SK-N-SH (cell line): ENCODE measurements at regions not wholly inside any gene's neighbourhood (a gene's known extent, or its start where the extent isn't known, plus 50 kb on each side); places are given as distances from the start of the nearest gene placed in this dataset.

Experiments
- CTCF ChIA-PET: fragments of 300-600, 350-600 bp; formaldehyde crosslinking; extraction: SDS; loops from one replicate; lab custom pipeline; 2021; lab: Yijun Ruan, JAX
- POLR2A ChIA-PET: fragments of 350-600 bp; sonication (Branson Sonifier 250); formaldehyde crosslinking; extraction: SDS; loops from one replicate; lab custom pipeline; 2020; ENCODE audit warnings: antibody characterized with exemption, inconsistent platforms; lab: Yijun Ruan, JAX
- DNase-seq: peaks from one replicate; pipeline ENCODE4 v3.0.0; 2012
- H2AFZ ChIP-seq: fragments of 200-600 bp; sonication (generic); 2 replicates; pipeline ENCODE4 v1.8.1; 2016; ENCODE audit warnings: antibody characterized with exemption, mild to moderate bottlenecking, low read depth
- H3F3A ChIP-seq: fragments of 200-600 bp; sonication (generic); replicated peaks from 2 replicates; pipeline ENCODE3; 2016; ENCODE audit warnings: antibody characterized with exemption, mild to moderate bottlenecking; ENCODE audit not compliant: insufficient read depth
- H3K27ac ChIP-seq, 2 experiments: fragments of 200-500 bp in 1 of 2; fragments of 200-600 bp in 1 of 2; sonication (Bioruptor generic) in 1 of 2; sonication (generic), shearing (Covaris generic) in 1 of 2; 2 replicates each; pipeline versions ENCODE4 v1.5.1 to v1.6.1; 2014 to 2016; ENCODE audit warnings: low read depth in 2 of 2, inconsistent platforms in 1 of 2, low read length in 1 of 2, mild to moderate bottlenecking in 1 of 2, mixed read lengths in 1 of 2
- H3K27me3 ChIP-seq: fragments of 200-600 bp; sonication (generic), shearing (Covaris generic); 2 replicates; pipeline ENCODE4 v1.6.1; 2016; ENCODE audit warnings: mixed run types; ENCODE audit not compliant: insufficient read depth
- H3K36me3 ChIP-seq, 2 experiments: fragments of 200-500 bp in 1 of 2; fragments of 200-600 bp in 1 of 2; sonication (Bioruptor generic) in 1 of 2; sonication (generic) in 1 of 2; replicated peaks in 1 of 2; 2 replicates each; pipeline versions ENCODE3 to v1.5.1; 2014 to 2016; ENCODE audit warnings: low read length in 1 of 2, mild to moderate bottlenecking in 1 of 2; ENCODE audit not compliant: insufficient read depth in 2 of 2, control insufficient read depth in 1 of 2
- H3K4me1 ChIP-seq, 2 experiments: fragments of 200-500 bp in 1 of 2; fragments of 200-600 bp in 1 of 2; sonication (Bioruptor generic) in 1 of 2; sonication (generic), shearing (Covaris generic) in 1 of 2; 2 replicates each; pipeline versions ENCODE4 v1.5.1 to v1.6.1; 2014 to 2016; ENCODE audit warnings: low read depth in 1 of 2, low read length in 1 of 2, mixed run types in 1 of 2; ENCODE audit not compliant: insufficient read depth in 2 of 2, control insufficient read depth in 1 of 2
- H3K4me2 ChIP-seq: fragments of 200-600 bp; sonication (generic), shearing (Covaris generic); 2 replicates; pipeline ENCODE4 v1.6.1; 2017; ENCODE audit warnings: mixed run types
- H3K4me3 ChIP-seq, 2 experiments: fragments of 200-500 bp in 1 of 2; fragments of 200-600 bp in 1 of 2; sonication (Bioruptor generic) in 1 of 2; sonication (generic), shearing (Covaris generic) in 1 of 2; 2 replicates each; pipeline versions ENCODE4 v1.5.1 to v1.8.1; 2014 to 2016; ENCODE audit warnings: low read depth in 2 of 2, inconsistent platforms in 1 of 2, low read length in 1 of 2, mild to moderate bottlenecking in 1 of 2, mixed read lengths in 1 of 2, moderate library complexity in 1 of 2
- H3K79me2 ChIP-seq: fragments of 200-600 bp; sonication (generic); 2 replicates; pipeline ENCODE4 v1.8.1; 2017; ENCODE audit warnings: mild to moderate bottlenecking; ENCODE audit not compliant: insufficient read depth
- H3K9ac ChIP-seq: fragments of 200-600 bp; sonication (generic); 2 replicates; pipeline ENCODE4 v1.6.1; 2017; ENCODE audit warnings: mixed run types
- H3K9me2 ChIP-seq: fragments of 200-600 bp; sonication (generic); 2 replicates; pipeline ENCODE4 v1.6.1; 2017; ENCODE audit warnings: mixed run types
- H3K9me3 ChIP-seq: fragments of 200-600 bp; sonication (generic); 2 replicates; pipeline ENCODE4 v1.6.1; 2017; ENCODE audit warnings: mixed run types, mild to moderate bottlenecking, moderate library complexity
- H4K20me1 ChIP-seq: fragments of 200-600 bp; sonication (generic); 2 replicates; pipeline ENCODE4 v1.6.1; 2017; ENCODE audit warnings: mild to moderate bottlenecking, mixed run types; ENCODE audit not compliant: insufficient read depth
- CHD2 ChIP-seq: fragments of 150-350 bp; IDR thresholded peaks from 2 replicates; pipeline ENCODE4 v1.6.1; 2018; ENCODE audit warnings: low read length; ENCODE audit not compliant: partially characterized antibody
- ELF1 ChIP-seq: IDR thresholded peaks from 2 replicates; pipeline ENCODE4 v1.4.0; 2012
- FOXJ3 ChIP-seq: sonication (generic); formaldehyde crosslinking; IDR thresholded peaks from 2 replicates; pipeline ENCODE4 v1.5.1; 2020; ENCODE audit warnings: mild to moderate bottlenecking, missing genetic modification reagents
- FOXM1 ChIP-seq: IDR thresholded peaks from 2 replicates; pipeline ENCODE4 v1.4.0; 2012; ENCODE audit warnings: low read depth, mild to moderate bottlenecking
- GABPA ChIP-seq: IDR thresholded peaks from 2 replicates; pipeline ENCODE4 v1.4.0; 2012; ENCODE audit warnings: low read depth, mild to moderate bottlenecking
- JUND ChIP-seq: IDR thresholded peaks from 2 replicates; pipeline ENCODE4 v1.4.0; 2012
- NFIC ChIP-seq: IDR thresholded peaks from 2 replicates; pipeline ENCODE4 v1.4.0; 2012; ENCODE audit warnings: borderline replicate concordance
- NRF1 ChIP-seq: IDR thresholded peaks from 2 replicates; pipeline ENCODE4 v1.6.1; 2012; ENCODE audit warnings: low read depth, mild to moderate bottlenecking, low read length
- POLR2AphosphoS5 ChIP-seq: IDR thresholded peaks from 2 replicates; pipeline ENCODE4 v1.6.1; 2012; ENCODE audit warnings: low read depth, low read length
- RCOR1 ChIP-seq: fragments of 150-350 bp; IDR thresholded peaks from 2 replicates; pipeline ENCODE4 v1.6.1; 2017; ENCODE audit warnings: antibody characterized with exemption, low read length
- RFX5 ChIP-seq: IDR thresholded peaks from 2 replicates; pipeline ENCODE4 v1.6.1; 2012; ENCODE audit warnings: mild to moderate bottlenecking, improper control_type of control experiment, low read length
- TAF1 ChIP-seq: IDR thresholded peaks from 2 replicates; pipeline ENCODE4 v1.6.1; 2012; ENCODE audit warnings: low read depth, mild to moderate bottlenecking, low read length, moderate library complexity, borderline replicate concordance
- TCF12 ChIP-seq: IDR thresholded peaks from 2 replicates; pipeline ENCODE4 v1.4.0; 2012
- USF1 ChIP-seq: IDR thresholded peaks from 2 replicates; pipeline ENCODE4 v1.4.0; 2012; ENCODE audit warnings: low read depth, borderline replicate concordance
- YY1 ChIP-seq: IDR thresholded peaks from 2 replicates; pipeline ENCODE4 v1.4.0; 2012; ENCODE audit warnings: low read depth, mild to moderate bottlenecking
- ZBTB33 ChIP-seq: IDR thresholded peaks from 2 replicates; pipeline ENCODE4 v1.4.0; 2012; ENCODE audit warnings: low read depth, borderline replicate concordance
- WGBS: methylation state at CpG from one replicate; pipeline ENCODE4 v1.1.6; 2017; ENCODE audit warnings: low lambda C conversion rate; 5-methylcytosine and 5-hydroxymethylcytosine counted together
- TF ChIP-seq, protein P1 (sequence below): IDR thresholded peaks from 2 replicates; pipeline ENCODE4; 2012

DNA sequence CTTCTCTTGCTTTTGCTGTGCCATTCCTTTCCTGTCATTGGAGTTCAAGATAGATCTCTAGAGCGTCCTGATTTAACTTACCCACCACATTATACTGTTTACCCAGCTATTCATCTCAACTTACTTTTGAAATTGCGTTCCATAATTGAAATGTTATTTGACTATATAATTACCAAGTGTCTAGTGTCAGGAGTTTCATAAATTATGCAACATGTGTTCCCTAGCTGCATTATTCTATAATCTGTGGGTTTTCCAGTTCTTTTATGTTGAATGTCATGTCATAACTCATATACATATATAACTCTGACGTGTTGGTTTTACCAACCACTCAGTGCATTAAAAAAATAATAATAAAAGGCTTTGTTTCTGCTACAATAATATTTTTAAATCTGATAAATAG lies 285.9 kb upstream of the ARSJ start:
- ChIA-PET CTCF (no interaction called here), POLR2A (no interaction called here)
- Histone ChIP-seq H3F3A (peaks cover 24% of the 10 kb centered on the region), H3K9ac (no peak overlapping the region), H3K27me3 (no peaks in the 10 kb centered on the region), H3K4me2 (no peak overlapping the region), H3K4me1 (peaks cover 0 to 13% of the 10 kb centered on the region in 2 experiments; a peak in 2 of 4 replicates), H3K4me3 (no peak overlapping the region), H4K20me1 (no peaks in the 10 kb centered on the region), H3K79me2 (no peaks in the 10 kb centered on the region), H3K36me3 (peaks cover 0 to 3% of the 10 kb centered on the region in 2 experiments), H3K9me2 (no peaks in the 10 kb centered on the region), H3K9me3 (no peaks in the 10 kb centered on the region), H2AFZ (0 out of 2 replicates have a peak overlapping the region, but pooled peaks have one; percentile 44), H3K27ac (peak overlapping the region in 1 of 2 experiments; percentile 79; a peak in 2 of 4 replicates)
- 84% methylated on average over 3 of the region's 3 CpGs for WGBS
- TF ChIP-seq RCOR1 (no peak), TCF12 (no peak), USF1 (no peak), GABPA (no peak), YY1 (no peak), FOXJ3 (CRISPR knock-in tag) (no peak), POLR2AphosphoS5 (no peak), RFX5 (no peak), JUND (no peak), ELF1 (no peak), CHD2 (no peak), TAF1 (no peak), FOXM1 (no peak)
- TF ChIP-seq, protein P1, sequence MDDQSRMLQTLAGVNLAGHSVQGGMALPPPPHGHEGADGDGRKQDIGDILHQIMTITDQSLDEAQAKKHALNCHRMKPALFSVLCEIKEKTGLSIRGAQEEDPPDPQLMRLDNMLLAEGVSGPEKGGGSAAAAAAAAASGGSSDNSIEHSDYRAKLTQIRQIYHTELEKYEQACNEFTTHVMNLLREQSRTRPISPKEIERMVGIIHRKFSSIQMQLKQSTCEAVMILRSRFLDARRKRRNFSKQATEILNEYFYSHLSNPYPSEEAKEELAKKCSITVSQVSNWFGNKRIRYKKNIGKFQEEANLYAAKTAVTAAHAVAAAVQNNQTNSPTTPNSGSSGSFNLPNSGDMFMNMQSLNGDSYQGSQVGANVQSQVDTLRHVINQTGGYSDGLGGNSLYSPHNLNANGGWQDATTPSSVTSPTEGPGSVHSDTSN: no peak
- no peak for DNase-seq

DNA sequence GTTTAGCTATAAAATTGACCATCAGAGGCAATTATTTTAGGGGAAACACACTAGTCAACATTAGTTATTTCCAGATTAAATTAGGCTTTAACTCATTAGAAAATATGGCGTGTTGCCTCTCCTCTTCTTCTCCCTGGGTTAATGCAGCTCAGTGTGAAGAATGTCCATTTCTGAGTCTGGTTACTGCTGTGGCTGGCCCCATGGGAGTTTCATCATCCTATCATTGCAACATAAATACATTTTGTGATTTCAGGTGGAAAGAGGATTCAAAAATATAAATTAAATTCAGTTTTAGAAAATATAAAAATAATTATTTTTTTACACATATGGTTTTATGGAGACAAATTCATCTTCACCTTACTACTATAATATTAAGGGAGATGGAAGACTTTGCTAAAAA lies 288.5 kb upstream of the ARSJ start:
- Histone ChIP-seq H3K9ac (no peak overlapping the region), H3K4me1 (peaks cover 0 to 28% of the 10 kb centered on the region in 2 experiments; a peak in 2 of 4 replicates), H3K36me3 (peaks cover 0 to 3% of the 10 kb centered on the region in 2 experiments), H3K27me3 (no peaks in the 10 kb centered on the region), H3K4me3 (no peak overlapping the region), H3K9me3 (no peaks in the 10 kb centered on the region), H3K27ac (no peak overlapping the region), H3K79me2 (no peaks in the 10 kb centered on the region), H4K20me1 (no peaks in the 10 kb centered on the region), H3F3A (peaks cover 42% of the 10 kb centered on the region), H3K9me2 (no peaks in the 10 kb centered on the region), H2AFZ (no peak overlapping the region), H3K4me2 (no peak overlapping the region)
- DNase-seq: no peak
- POLR2A ChIA-PET: no interaction called here
- CTCF ChIA-PET: interaction anchor here (0.6 kb wide), 1 partner anchor 10 kb away, joined by 3 read pairs; no protein-coding TSS in a partner anchor
- WGBS: 87% methylated on average over 1 of the region's 1 CpG
- TF ChIP-seq ZBTB33 (no peak), NRF1 (no peak), NFIC (no peak)
